OCI-LY3 (cell line): ENCODE measurements at regions not wholly inside any gene's neighbourhood (a gene's known extent, or its start where the extent isn't known, plus 50 kb on each side); places are given as distances from the start of the nearest gene placed in this dataset.

Source experiments
- H2AFZ ChIP-seq: fragments of 200-600, 300-600 bp; shearing (Covaris generic); 2 replicates; pipeline ENCODE4 v1.6.0; 2014; ENCODE audit warnings: antibody characterized with exemption, low read depth, low read length
- H3K27ac ChIP-seq: fragments of 200-600, 300-600 bp; sonication (generic); 2 replicates; pipeline ENCODE4 v1.5.1; 2014; ENCODE audit warnings: mild to moderate bottlenecking, low read length, moderate library complexity, mixed read lengths
- H3K27me3 ChIP-seq: fragments of 200-600, 300-600 bp; sonication (generic); 2 replicates; pipeline ENCODE4 v1.6.1; 2014; ENCODE audit warnings: low read depth, low read length, mixed read lengths
- H3K36me3 ChIP-seq: fragments of 200-600, 300-600 bp; sonication (generic); replicated peaks from 2 replicates; pipeline ENCODE3; 2014; ENCODE audit warnings: low read depth, low read length, mixed read lengths
- H3K4me1 ChIP-seq: fragments of 300-600, 200-600 bp; sonication (generic); 2 replicates; pipeline ENCODE4 v1.6.1; 2014; ENCODE audit warnings: low read length, mixed read lengths
- H3K4me2 ChIP-seq: fragments of 200-600, 300-600 bp; sonication (generic); 2 replicates; pipeline ENCODE4 v1.6.1; 2014; ENCODE audit warnings: low read length, mixed read lengths
- H3K4me3 ChIP-seq: fragments of 300-600, 200-600 bp; sonication (generic); 2 replicates; pipeline ENCODE4 v1.5.1; 2014; ENCODE audit warnings: antibody characterized with exemption, mild to moderate bottlenecking, low read length, moderate library complexity
- H3K79me2 ChIP-seq: fragments of 300-600, 200-600 bp; shearing (Covaris generic); 2 replicates; pipeline ENCODE4 v1.6.1; 2014; ENCODE audit warnings: mild to moderate bottlenecking, low read length, mixed read lengths
- H3K9ac ChIP-seq: fragments of 300-600, 200-600 bp; shearing (Covaris generic); 2 replicates; pipeline ENCODE4 v1.6.0; 2014; ENCODE audit warnings: mild to moderate bottlenecking, low read length, moderate library complexity
- H3K9me3 ChIP-seq: fragments of 200-600, 300-600 bp; shearing (Covaris generic); 2 replicates; pipeline ENCODE4 v1.6.1; 2014; ENCODE audit warnings: low read length, mixed read lengths; ENCODE audit not compliant: insufficient read depth
- H4K20me1 ChIP-seq: fragments of 200-600, 300-600 bp; sonication (generic); 2 replicates; pipeline ENCODE4 v1.6.1; 2016; ENCODE audit warnings: low read length, mixed read lengths; ENCODE audit not compliant: insufficient read depth
- EZH2phosphoT487 ChIP-seq: fragments of 200-600 bp; shearing (Covaris generic); IDR thresholded peaks from 2 replicates; pipeline ENCODE4 v1.6.1; 2018; ENCODE audit warnings: antibody characterized with exemption, mixed run types, low read depth
- TF ChIP-seq, protein P1 (sequence below): fragments of 200-600, 300-600 bp; sonication (generic); IDR thresholded peaks from 2 replicates; pipeline ENCODE4 v1.5.1; 2014; ENCODE audit warnings: antibody characterized with exemption, low read length, low read depth

DNA sequence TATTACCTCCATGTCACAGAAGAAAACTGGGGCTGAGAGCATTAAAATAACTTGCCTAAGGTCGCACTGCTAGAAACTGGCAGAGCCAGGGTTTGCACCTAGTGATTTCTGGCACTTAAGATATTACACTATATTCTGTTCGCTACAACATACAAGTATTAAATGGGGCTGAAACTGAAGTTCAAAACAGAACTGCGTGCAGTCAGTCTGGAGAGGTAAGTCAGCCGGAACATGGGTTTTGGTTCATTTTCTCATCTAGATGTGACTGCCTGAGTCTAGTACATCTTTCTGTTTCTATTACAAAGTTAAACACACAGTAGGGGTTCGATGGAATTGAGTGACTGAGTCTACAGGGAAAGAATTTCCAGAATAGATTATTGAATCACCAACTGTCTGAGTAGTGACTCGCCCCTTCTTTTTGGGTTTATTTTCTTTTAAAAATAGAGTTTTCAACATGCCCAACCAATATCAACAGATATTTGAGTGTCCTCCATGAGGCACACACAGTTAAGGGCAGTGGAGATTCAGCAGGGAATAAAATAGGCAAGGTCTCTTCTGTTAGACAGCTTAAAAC is 150.8 kb downstream of the RNF152 start:
- no peak overlapping the region for H3K4me3 ChIP-seq
- H2AFZ ChIP-seq = no peak overlapping the region
- peaks cover 4% of the 10 kb centered on the region; the same call in 1 of the 2 replicates for H3K4me1 ChIP-seq
- no peak overlapping the region for H3K27ac ChIP-seq
- no peaks in the 10 kb centered on the region for H3K36me3 ChIP-seq
- H3K9ac ChIP-seq = no peak overlapping the region
- no peaks in the 10 kb centered on the region for H3K9me3 ChIP-seq
- H3K4me2 ChIP-seq = no peak overlapping the region
- no peaks in the 10 kb centered on the region for H3K79me2 ChIP-seq
- 0 out of 2 replicates have a peak, but pooled peaks cover 3% of the 10 kb centered on the region for H4K20me1 ChIP-seq
- TF ChIP-seq, protein P1, sequence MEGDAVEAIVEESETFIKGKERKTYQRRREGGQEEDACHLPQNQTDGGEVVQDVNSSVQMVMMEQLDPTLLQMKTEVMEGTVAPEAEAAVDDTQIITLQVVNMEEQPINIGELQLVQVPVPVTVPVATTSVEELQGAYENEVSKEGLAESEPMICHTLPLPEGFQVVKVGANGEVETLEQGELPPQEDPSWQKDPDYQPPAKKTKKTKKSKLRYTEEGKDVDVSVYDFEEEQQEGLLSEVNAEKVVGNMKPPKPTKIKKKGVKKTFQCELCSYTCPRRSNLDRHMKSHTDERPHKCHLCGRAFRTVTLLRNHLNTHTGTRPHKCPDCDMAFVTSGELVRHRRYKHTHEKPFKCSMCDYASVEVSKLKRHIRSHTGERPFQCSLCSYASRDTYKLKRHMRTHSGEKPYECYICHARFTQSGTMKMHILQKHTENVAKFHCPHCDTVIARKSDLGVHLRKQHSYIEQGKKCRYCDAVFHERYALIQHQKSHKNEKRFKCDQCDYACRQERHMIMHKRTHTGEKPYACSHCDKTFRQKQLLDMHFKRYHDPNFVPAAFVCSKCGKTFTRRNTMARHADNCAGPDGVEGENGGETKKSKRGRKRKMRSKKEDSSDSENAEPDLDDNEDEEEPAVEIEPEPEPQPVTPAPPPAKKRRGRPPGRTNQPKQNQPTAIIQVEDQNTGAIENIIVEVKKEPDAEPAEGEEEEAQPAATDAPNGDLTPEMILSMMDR = no peak
- TF ChIP-seq EZH2phosphoT487 = no peak
- peaks cover 20% of the 10 kb centered on the region for H3K27me3 ChIP-seq

DNA sequence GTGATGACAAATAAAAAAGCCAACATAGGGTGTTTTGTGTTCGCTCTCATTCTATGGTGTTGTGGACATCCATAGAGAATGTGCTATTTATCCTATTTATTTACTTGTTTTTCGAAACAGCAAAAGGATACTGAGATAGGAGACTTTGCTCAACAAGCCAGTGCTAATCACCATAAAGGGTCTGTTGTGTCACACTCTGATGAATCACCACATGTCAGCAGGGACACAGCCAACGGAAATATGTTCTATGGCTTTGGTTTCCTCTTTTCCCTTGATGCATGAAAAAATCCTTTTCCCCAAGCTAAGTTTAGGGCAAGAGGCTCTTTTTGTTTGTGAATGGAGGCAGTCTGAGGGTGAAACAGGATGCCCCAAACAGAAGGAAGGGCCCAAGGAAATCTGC is 154.3 kb downstream of the RNF152 start:
- no peaks in the 10 kb centered on the region for H3K9me3 ChIP-seq

DNA sequence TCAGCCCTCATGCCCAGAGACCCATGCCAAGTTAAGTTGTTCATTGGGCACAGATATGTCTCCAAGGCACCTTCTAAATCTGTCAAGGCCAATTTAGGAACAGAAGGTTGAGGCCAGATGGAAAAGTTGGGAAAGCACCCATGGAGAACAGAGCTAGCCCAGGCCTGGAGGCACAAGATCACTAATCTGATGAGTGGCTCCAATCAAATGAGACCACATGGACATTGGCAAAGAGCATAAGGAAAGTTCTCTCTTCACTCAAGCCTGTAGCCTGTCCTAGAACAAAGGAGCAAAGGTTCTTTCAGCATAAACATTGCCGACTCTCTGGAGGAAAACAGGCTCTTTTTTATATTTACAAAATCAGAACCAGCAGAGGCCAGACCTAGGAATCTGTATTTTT is 154.8 kb downstream of the RNF152 start:
- peaks cover 31% of the 10 kb centered on the region for H3K27me3 ChIP-seq
- H3K4me1 ChIP-seq = peaks cover 4% of the 10 kb centered on the region; the same call in 1 of the 2 replicates
- no peaks in the 10 kb centered on the region for H3K36me3 ChIP-seq
- H4K20me1 ChIP-seq = 0 out of 2 replicates have a peak, but pooled peaks cover 3% of the 10 kb centered on the region
- no peak overlapping the region for H3K4me3 ChIP-seq
- H3K9ac ChIP-seq = no peak overlapping the region
- no peak for TF ChIP-seq EZH2phosphoT487
- TF ChIP-seq, protein P1 = no peak
- H3K9me3 ChIP-seq = no peaks in the 10 kb centered on the region
- H3K4me2 ChIP-seq = no peak overlapping the region
- H2AFZ ChIP-seq = no peak overlapping the region
- no peak overlapping the region for H3K27ac ChIP-seq
- H3K79me2 ChIP-seq = no peaks in the 10 kb centered on the region

More for the DNA sequence above, 154.3 kb downstream of the RNF152 start:
- H3K4me1 ChIP-seq = peaks cover 4% of the 10 kb centered on the region; the same call in 1 of the 2 replicates
- no peak overlapping the region for H2AFZ ChIP-seq
- no peak overlapping the region for H3K27ac ChIP-seq
- H3K9ac ChIP-seq = no peak overlapping the region
- no peak overlapping the region for H3K4me3 ChIP-seq
- no peaks in the 10 kb centered on the region for H3K36me3 ChIP-seq
- no peaks in the 10 kb centered on the region for H3K79me2 ChIP-seq
- no peak for TF ChIP-seq EZH2phosphoT487
- TF ChIP-seq, protein P1 = no peak
- 0 out of 2 replicates have a peak, but pooled peaks cover 3% of the 10 kb centered on the region for H4K20me1 ChIP-seq
- no peak overlapping the region for H3K4me2 ChIP-seq
- H3K27me3 ChIP-seq = peaks cover 31% of the 10 kb centered on the region

DNA sequence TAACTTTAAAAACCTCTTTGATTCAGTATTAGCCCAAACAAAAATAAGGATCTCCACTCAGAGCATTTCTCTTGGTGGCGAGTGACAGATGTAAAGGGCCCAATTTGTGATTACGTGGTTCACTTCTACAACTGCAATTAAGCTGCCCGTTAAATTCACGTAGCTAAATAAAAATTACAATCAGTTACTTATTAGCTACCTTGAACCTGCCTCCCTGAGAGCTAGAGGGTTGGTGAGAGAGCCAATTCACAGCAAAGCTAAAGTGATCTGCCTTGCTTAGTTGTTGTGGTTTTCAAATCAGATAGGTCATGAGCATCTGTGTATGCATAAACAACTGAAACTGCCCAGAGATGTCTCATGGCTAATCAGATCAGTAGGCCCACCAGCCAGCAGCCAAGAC is 156.7 kb downstream of the RNF152 start:
- H3K79me2 ChIP-seq = no peaks in the 10 kb centered on the region
- no peaks in the 10 kb centered on the region for H3K4me1 ChIP-seq
- H3K36me3 ChIP-seq = no peaks in the 10 kb centered on the region
- no peak overlapping the region for H3K9ac ChIP-seq
- H2AFZ ChIP-seq = no peak overlapping the region
- no peaks in the 10 kb centered on the region for H3K9me3 ChIP-seq
- TF ChIP-seq, protein P1 = no peak
- no peak for TF ChIP-seq EZH2phosphoT487
- no peak overlapping the region for H3K27ac ChIP-seq
- H4K20me1 ChIP-seq = 0 out of 2 replicates have a peak, but pooled peaks cover under 1% of the 10 kb centered on the region
- H3K4me2 ChIP-seq = no peak overlapping the region
- no peak overlapping the region for H3K4me3 ChIP-seq
- peaks cover 37% of the 10 kb centered on the region for H3K27me3 ChIP-seq
